Brain microvascular endothelial cell (primary cell): ENCODE measurements at regions not wholly inside any gene's neighbourhood (a gene's known extent, or its start where the extent isn't known, plus 50 kb on each side); places are given as distances from the start of the nearest gene placed in this dataset.
"Not testable (repeated sequence)": the region's sequence is repeated elsewhere in the genome, so short reads cannot be mapped to it uniquely, and the experiment has no call there.

ENCODE experiments used
- DNase-seq: peaks from one replicate; pipeline ENCODE4 v3.0.0-alpha.2; 2020
- H3K27ac ChIP-seq: fragments of 250-450 bp; sonication (Bioruptor Pico); 2 replicates; pipeline ENCODE4 v1.5.1; 2020; ENCODE audit warnings: mild to moderate bottlenecking, moderate library complexity
- H3K27me3 ChIP-seq: fragments of 250-450 bp; sonication (Bioruptor Pico); replicated peaks from 2 replicates; pipeline ENCODE4 v1.5.1; 2020; ENCODE audit warnings: mild to moderate bottlenecking
- H3K36me3 ChIP-seq: fragments of 250-450 bp; sonication (Bioruptor Pico); replicated peaks from 2 replicates; pipeline ENCODE4 v1.5.1; 2020; ENCODE audit warnings: mild to moderate bottlenecking
- H3K4me3 ChIP-seq: 2 replicates; pipeline ENCODE4 v1.5.1; 2011; ENCODE audit warnings: low read depth, mild to moderate bottlenecking, control low read depth, low read length, moderate library complexity
- CTCF ChIP-seq: IDR thresholded peaks from 2 replicates; pipeline ENCODE4 v1.5.1; 2011; ENCODE audit warnings: low read depth, mild to moderate bottlenecking, moderate library complexity, low read length, control low read depth, inconsistent platforms; ENCODE audit errors: missing control alignments
- in situ Hi-C: cut with HindIII; loops from 2 replicates; pipeline ENCODE4 v1.10.0; 2017; ENCODE audit warnings: low sequenced_read_pairs, low pct_ligation_motif_present

GRCh38 chr11:91023731-91024130, 800.9 kb upstream of the CHORDC1 start:
- in situ Hi-C loops, result no loop called here
- H3K36me3 ChIP-seq, result no peaks in the 10 kb centered on the region
- H3K27me3 ChIP-seq, result no peaks in the 10 kb centered on the region
- H3K27ac ChIP-seq, result no peak overlapping the region
- no peak for TF ChIP-seq CTCF
- H3K4me3 ChIP-seq, result no peak overlapping the region
- no peak for DNase-seq

- in situ Hi-C loops, result no loop called here
- Histone ChIP-seq H3K27ac (no peak overlapping the region), H3K36me3 (no peaks in the 10 kb centered on the region), H3K4me3 (no peak overlapping the region), H3K27me3 (no peaks in the 10 kb centered on the region)
- no peak for DNase-seq
- no peak for TF ChIP-seq CTCF
These were observed 788.7 kb upstream of the CHORDC1 start for GRCh38 chr11:91011503-91011902.

GRCh38 chr11:91005458-91005857, 782.6 kb upstream of the CHORDC1 start:
- in situ Hi-C loops, result no loop called here

GRCh38 chr11:90997241-90997640, 774.4 kb upstream of the CHORDC1 start:
- Histone ChIP-seq H3K27ac (no peak overlapping the region), H3K36me3 (no peaks in the 10 kb centered on the region), H3K4me3 (no peak overlapping the region), H3K27me3 (no peaks in the 10 kb centered on the region)
- no peak for TF ChIP-seq CTCF
- in situ Hi-C loops, result no loop called here
- no peak for DNase-seq

More at GRCh38 chr11:91005458-91005857, 782.6 kb upstream of the CHORDC1 start:
- no peak overlapping the region for H3K27ac ChIP-seq
- H3K27me3 ChIP-seq, result no peaks in the 10 kb centered on the region
- H3K36me3 ChIP-seq, result no peaks in the 10 kb centered on the region
- TF ChIP-seq CTCF, result no peak
- H3K4me3 ChIP-seq, result no peak overlapping the region
- DNase-seq, result no peak

- H3K4me3 ChIP-seq, H3K36me3 ChIP-seq, H3K27ac ChIP-seq, DNase-seq, H3K27me3 ChIP-seq, in situ Hi-C loops: not testable (repeated sequence)
These were observed 749.3 kb upstream of the CHORDC1 start for GRCh38 chr11:90972159-90972558.

GRCh38 chr11:90947930-90948329, 725.1 kb upstream of the CHORDC1 start:
- no peak overlapping the region for H3K27ac ChIP-seq
- in situ Hi-C loops, result no loop called here
- TF ChIP-seq CTCF, result no peak
- H3K27me3 ChIP-seq, result no peaks in the 10 kb centered on the region
- no peaks in the 10 kb centered on the region for H3K36me3 ChIP-seq
- H3K4me3 ChIP-seq, result no peak overlapping the region
- DNase-seq, result no peak

GRCh38 chr11:90930252-90930651, 707.4 kb upstream of the CHORDC1 start:
- no peak overlapping the region for H3K27ac ChIP-seq
- no peaks in the 10 kb centered on the region for H3K27me3 ChIP-seq
- in situ Hi-C loops, result no loop called here
- no peaks in the 10 kb centered on the region for H3K36me3 ChIP-seq
- TF ChIP-seq CTCF, result no peak
- no peak overlapping the region for H3K4me3 ChIP-seq
- no peak for DNase-seq
